ENCODE measurements at regions not wholly inside any gene's neighbourhood (a gene's known extent, or its start where the extent isn't known, plus 50 kb on each side); places are given as distances from the start of the nearest gene placed in this dataset.

GRCh38 chr9:80066931-80067330 lies 495.2 kb downstream of the TLE4 start:
- H3K9me3 ChIP-seq, result no peaks in the 10 kb centered on the region

GRCh38 chr9:80062567-80062966 lies 490.8 kb downstream of the TLE4 start:
- no peak overlapping the region for H3K27ac ChIP-seq
- H3K4me3 ChIP-seq, result no peak overlapping the region
- 61 to 67% methylated on average over 4 of the region's 4 CpGs for WGBS, 2 donors
- H3K4me1 ChIP-seq, result no peaks in the 10 kb centered on the region
- intact Hi-C loops (cut with DNase I), result no loop called here
- ATAC-seq (no peak), DNase-seq (no peak)
- H3K9me3 ChIP-seq, result no peaks in the 10 kb centered on the region
- no peaks in the 10 kb centered on the region for H3K27me3 ChIP-seq
- no peak for TF ChIP-seq POLR2A (IDR thresholded peaks at IDR 0.05)
- TF ChIP-seq, protein P1, sequence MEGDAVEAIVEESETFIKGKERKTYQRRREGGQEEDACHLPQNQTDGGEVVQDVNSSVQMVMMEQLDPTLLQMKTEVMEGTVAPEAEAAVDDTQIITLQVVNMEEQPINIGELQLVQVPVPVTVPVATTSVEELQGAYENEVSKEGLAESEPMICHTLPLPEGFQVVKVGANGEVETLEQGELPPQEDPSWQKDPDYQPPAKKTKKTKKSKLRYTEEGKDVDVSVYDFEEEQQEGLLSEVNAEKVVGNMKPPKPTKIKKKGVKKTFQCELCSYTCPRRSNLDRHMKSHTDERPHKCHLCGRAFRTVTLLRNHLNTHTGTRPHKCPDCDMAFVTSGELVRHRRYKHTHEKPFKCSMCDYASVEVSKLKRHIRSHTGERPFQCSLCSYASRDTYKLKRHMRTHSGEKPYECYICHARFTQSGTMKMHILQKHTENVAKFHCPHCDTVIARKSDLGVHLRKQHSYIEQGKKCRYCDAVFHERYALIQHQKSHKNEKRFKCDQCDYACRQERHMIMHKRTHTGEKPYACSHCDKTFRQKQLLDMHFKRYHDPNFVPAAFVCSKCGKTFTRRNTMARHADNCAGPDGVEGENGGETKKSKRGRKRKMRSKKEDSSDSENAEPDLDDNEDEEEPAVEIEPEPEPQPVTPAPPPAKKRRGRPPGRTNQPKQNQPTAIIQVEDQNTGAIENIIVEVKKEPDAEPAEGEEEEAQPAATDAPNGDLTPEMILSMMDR (IDR thresholded peaks at IDR 0.05), result no peak
- no peaks in the 10 kb centered on the region for H3K36me3 ChIP-seq (replicated peaks in 1 of 2; ENCODE audit: insufficient read depth in 1 of 2, low read depth in 2 of 2)

More at GRCh38 chr9:80066931-80067330, 495.2 kb downstream of the TLE4 start:
- H3K4me1 ChIP-seq, result no peaks in the 10 kb centered on the region
- TF ChIP-seq, protein P1 (IDR thresholded peaks at IDR 0.05), result no peak
- TF ChIP-seq POLR2A (IDR thresholded peaks at IDR 0.05), result no peak
- no peaks in the 10 kb centered on the region for H3K36me3 ChIP-seq (replicated peaks in 1 of 2; ENCODE audit: insufficient read depth in 1 of 2, low read depth in 2 of 2)
- ATAC-seq (no peak), DNase-seq (no peak)
- intact Hi-C loops (cut with DNase I), result no loop called here
- 13 to 18% methylated on average over 5 of the region's 5 CpGs for WGBS, 2 donors
- H3K4me3 ChIP-seq, result no peak overlapping the region
- no peak overlapping the region for H3K27ac ChIP-seq
- no peaks in the 10 kb centered on the region for H3K27me3 ChIP-seq

GRCh38 chr9:80061940-80062339 lies 490.2 kb downstream of the TLE4 start:
- no peaks in the 10 kb centered on the region for H3K4me1 ChIP-seq
- H3K27ac ChIP-seq, result no peak overlapping the region
- H3K4me3 ChIP-seq, result no peak overlapping the region
- intact Hi-C loops (cut with DNase I), result no loop called here
- TF ChIP-seq, protein P1 (IDR thresholded peaks at IDR 0.05), result no peak
- TF ChIP-seq POLR2A (IDR thresholded peaks at IDR 0.05), result no peak
- ATAC-seq (peak; percentile 35), DNase-seq (peak in 1 of 4 donors; percentile 19)
- WGBS, 2 donors, result 25 to 75% methylated on average over 2 of the region's 2 CpGs
- H3K9me3 ChIP-seq, result no peaks in the 10 kb centered on the region
- H3K27me3 ChIP-seq, result no peaks in the 10 kb centered on the region
- no peaks in the 10 kb centered on the region for H3K36me3 ChIP-seq (replicated peaks in 1 of 2; ENCODE audit: insufficient read depth in 1 of 2, low read depth in 2 of 2)

GRCh38 chr9:80061096-80061495 lies 489.3 kb downstream of the TLE4 start:
- TF ChIP-seq, protein P1 (IDR thresholded peaks at IDR 0.05), result no peak
- TF ChIP-seq POLR2A (IDR thresholded peaks at IDR 0.05), result no peak
- no peaks in the 10 kb centered on the region for H3K9me3 ChIP-seq
- H3K36me3 ChIP-seq (replicated peaks in 1 of 2; ENCODE audit: insufficient read depth in 1 of 2, low read depth in 2 of 2), result no peaks in the 10 kb centered on the region
- no peak for DNase-seq
- H3K27ac ChIP-seq, result no peak overlapping the region
- no peaks in the 10 kb centered on the region for H3K27me3 ChIP-seq
- no peak for ATAC-seq
- H3K4me1 ChIP-seq, result no peaks in the 10 kb centered on the region
- no peak overlapping the region for H3K4me3 ChIP-seq
- intact Hi-C loops (cut with DNase I), result no loop called here

DNA sequence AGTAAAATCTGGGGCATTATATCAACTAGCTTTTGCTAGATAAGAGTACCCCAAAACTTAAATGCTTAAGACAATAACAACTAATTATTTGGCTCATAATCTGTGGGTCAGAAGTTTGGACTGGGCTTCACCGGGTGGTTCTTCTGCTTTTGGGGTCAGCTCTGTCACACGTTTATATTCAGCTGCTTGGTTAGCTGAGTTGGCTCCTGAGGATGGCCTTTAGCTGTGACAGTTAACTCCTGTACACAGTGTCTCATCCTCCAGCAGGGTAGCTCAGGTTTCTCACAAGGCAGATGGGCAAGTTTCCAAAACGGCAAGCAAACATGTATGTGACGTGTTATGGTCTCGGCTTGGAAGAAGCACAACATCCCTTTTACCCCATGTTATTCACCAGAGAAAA lies 488.2 kb downstream of the TLE4 start:
- no peaks in the 10 kb centered on the region for H3K9me3 ChIP-seq
- ATAC-seq (no peak), DNase-seq (no peak)
- H3K4me1 ChIP-seq, result no peaks in the 10 kb centered on the region
- no peaks in the 10 kb centered on the region for H3K27me3 ChIP-seq
- no peaks in the 10 kb centered on the region for H3K36me3 ChIP-seq (replicated peaks in 1 of 2; ENCODE audit: insufficient read depth in 1 of 2, low read depth in 2 of 2)
- TF ChIP-seq POLR2A (IDR thresholded peaks at IDR 0.05), result no peak
- TF ChIP-seq, protein P1 (IDR thresholded peaks at IDR 0.05), result no peak
- WGBS, 2 donors, result 74 to 81% methylated on average over 5 of the region's 5 CpGs
- intact Hi-C loops (cut with DNase I), result no loop called here
- H3K27ac ChIP-seq, result no peak overlapping the region
- H3K4me3 ChIP-seq, result no peak overlapping the region

Data from body of pancreas (tissue), 4 donors.